AML-193 (cell line): ENCODE measurements at regions not wholly inside any gene's neighbourhood (a gene's known extent, or its start where the extent isn't known, plus 50 kb on each side); places are given as distances from the start of the nearest gene placed in this dataset.
A peak's percentile ranks its signal among the peaks of the same experiment; 100 is the strongest.

Experiments
- DNase-seq, 2 experiments: peaks; one replicate each; lab custom pipeline; 2025; lab: John Stamatoyannopoulos, UW

DNA sequence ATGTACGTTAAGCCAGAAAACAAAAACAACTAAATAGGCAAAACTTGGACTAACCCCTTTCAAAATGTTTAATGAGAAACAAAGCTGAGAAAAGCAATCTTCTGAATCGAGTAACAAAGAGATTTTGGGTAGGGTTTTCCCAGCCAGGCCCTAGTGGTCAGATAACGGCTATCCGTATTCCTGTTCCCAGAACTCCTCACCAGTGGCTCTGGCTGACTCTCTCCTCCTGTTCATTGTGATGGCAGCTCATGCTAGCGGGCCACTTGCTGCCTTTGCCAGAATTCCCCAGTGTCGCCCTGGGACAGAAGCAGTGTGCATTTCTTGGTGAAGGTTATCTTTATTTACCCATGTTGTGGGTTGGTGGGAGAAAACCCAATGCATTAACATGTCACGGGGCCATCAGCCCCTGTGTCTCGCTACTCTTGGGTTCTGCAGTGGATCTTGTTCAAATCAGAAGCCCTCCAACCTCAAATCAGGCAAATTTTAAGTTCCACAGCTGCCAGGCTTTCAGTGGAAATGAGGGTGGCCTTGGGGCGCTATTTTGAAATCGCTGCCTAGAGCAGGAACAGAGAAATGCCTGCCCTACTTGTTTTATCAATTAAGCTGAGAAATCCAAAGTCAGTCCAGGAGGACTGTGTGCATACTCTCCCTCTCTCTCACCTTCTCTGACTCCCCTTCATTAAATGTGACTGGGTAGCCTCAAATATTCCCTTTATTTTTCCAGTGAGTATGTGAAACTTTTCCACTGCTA is 164.5 kb upstream of the NPVF start:
- no peak for DNase-seq

DNA sequence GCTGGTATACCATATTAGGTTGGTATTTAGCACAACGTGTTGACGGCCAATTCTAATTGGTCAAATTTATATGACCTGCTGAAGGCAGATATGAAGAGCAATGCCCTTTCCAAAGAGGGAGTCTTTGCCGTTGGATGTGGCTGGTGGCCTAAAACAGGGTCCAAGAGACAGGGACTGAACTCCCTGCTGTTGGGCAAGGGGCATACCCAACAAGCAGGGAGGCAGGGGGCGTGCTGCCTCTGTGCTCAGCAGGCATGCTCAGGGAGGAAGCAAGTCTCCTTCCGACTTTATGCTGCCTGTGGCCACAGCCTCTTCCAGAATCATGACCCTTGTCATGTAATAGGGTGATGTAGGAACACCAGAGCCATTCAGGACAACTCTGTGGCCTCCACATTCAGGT is 167.7 kb upstream of the NPVF start:
- no peak for DNase-seq

DNA sequence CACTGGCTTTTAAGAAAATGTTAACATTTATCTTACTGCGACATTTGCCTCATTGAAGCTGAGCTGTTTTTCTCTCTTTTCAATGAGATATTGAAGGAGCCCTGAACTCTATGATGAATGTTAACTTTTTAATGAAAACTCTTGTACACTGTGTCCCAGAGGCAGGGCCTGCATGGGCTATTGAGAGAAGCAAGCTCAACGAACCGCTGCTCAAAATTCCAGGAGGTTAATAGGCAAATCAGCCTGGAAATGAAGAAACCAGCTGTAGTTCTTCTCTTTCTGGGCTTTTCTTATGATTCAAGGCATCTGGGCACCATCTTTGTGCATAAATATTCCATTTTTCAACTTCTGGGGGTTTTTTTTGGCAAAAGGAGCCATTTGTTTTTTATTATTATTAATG is 168.4 kb upstream of the NPVF start:
- no peak for DNase-seq

- no peak for DNase-seq
Observed at GRCh38 chr7:25398418-25398817, 170.1 kb upstream of the NPVF start.

- no peak for DNase-seq
Observed at GRCh38 chr7:25399000-25399750, 170.9 kb upstream of the NPVF start.

DNA sequence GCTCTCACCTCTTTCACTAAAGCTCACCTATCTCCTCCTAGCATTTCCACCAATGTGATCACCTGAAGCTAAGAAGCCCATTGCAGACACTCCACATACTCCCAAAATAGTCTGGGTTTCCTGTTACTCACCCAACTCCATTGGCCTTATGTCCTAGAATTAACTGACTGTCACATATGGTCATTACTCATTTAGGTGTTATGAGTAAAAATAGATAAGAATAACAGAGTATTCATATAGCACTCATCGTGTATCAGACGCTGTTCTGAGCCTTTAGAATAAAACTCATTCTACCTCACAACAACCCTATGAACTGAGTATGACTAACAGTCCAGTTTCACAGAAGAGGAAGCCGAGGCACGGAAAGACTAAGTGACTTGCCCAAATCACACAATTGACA is 174.2 kb upstream of the NPVF start:
- no peak for DNase-seq

DNA sequence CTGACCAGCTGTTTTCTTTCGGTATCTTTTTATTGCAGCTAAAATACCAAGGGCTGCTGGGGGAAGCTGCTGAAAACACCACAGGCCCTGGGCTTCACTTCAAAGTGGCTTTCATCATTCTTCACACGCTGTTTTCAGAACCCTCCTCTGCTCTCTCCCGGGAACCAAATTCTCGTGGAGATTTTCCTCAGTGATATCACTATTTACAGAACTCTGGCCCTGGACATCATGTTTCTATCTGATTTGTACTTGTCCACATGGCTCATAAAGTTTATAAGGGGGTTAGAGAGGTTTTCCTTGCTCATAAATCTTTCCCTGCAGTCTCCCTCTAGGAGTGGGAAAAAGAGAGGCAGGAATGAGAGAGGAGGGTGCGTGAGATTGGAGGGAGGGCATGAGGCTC is 177.4 kb upstream of the NPVF start:
- no peak for DNase-seq

- no peak for DNase-seq
Observed at GRCh38 chr7:25407053-25407452, 178.8 kb upstream of the NPVF start.

DNA sequence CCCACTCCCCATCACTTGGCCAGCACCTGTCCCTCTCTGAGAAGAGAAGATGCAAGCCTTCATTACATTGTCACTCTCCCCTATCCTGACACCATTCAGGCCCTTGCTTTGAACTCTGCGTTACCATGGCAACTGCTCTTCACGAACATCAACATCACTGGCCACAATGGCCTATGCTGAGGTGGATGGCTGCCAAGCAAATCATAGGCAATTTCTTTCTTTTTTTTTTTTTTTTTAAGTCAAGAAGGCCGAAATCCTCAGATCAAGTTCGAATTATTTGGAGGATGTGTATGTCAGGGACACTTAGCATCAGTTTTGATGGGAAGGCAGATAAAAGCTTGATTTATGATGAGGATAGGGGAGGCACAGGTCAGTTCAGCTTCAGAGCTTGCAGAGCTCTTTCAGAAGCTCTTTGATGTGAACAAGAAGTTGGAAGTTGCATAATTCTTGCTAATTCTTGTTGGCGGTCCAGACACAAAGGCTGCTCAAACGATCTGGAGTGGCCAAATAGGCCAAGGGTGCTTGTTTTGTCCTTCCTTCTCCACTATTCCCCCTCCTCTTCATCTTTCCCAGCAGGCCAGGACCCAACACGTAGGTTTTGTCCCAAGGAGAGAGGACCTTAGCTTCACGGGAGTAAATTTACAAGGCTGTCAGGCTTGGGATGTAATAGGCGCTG is 179.9 kb upstream of the NPVF start:
- no peak for DNase-seq

GRCh38 chr7:25408876-25409275 is 180.6 kb upstream of the NPVF start:
- no peak for DNase-seq

DNA sequence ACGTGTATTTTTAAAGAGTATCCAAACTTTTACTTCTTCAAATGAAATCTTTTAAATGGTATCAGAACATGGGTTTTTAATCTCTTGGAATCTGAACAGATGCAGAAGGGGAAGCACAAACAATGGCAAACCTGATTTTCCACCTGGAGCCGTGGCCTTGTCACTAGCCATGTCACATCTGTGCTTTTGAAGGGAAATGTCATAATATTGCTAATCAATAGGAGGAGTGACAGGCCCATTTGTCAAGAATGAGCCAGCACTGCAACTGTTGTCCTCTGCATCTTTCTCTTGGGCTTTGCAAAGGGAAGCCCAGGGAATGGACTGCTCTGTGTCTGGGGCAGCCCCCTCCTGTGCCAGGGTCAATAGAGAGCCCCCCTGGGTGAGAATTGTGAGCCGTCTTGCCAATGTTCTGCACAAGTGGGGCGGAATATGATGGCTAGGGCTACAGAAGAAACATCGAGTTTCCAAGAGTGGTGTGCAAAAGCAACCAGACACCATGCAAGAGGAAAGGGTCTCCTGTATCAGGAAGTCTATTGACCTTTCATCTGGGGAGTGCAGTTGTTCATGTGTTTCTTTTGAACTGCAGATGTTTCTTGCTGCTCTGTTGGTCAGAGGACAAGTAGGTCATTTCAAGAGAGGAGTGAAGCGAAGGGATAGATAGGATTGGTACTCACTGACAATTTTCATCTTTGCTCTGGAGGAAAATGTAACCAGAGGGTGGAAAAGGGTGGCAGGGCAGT is 181.8 kb upstream of the NPVF start:
- DNase-seq = no peak

DNA sequence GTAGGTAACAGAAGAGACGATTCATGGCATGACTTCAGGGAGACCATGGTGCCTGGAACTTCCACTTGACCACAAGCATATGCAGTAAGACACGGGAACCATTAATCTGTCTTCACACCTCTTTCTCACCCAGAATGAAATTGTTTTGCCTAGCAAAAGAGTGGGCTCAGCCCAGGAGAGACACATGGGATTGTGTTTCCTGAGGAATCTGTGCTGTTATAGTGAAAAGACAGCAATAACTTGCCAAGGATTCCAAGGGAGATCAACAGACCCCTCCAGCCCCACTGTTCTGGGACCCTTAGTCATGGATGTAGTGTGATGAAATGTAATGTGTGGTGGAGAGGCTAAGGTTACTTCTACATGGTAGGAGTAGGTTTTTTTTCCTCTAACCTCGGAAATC is 192.5 kb upstream of the NPVF start:
- DNase-seq = no peak

GRCh38 chr7:25424113-25424512 is 195.8 kb upstream of the NPVF start:
- no peak for DNase-seq

- DNase-seq = no peak
Observed at GRCh38 chr7:25424855-25425254, 196.6 kb upstream of the NPVF start.

DNA sequence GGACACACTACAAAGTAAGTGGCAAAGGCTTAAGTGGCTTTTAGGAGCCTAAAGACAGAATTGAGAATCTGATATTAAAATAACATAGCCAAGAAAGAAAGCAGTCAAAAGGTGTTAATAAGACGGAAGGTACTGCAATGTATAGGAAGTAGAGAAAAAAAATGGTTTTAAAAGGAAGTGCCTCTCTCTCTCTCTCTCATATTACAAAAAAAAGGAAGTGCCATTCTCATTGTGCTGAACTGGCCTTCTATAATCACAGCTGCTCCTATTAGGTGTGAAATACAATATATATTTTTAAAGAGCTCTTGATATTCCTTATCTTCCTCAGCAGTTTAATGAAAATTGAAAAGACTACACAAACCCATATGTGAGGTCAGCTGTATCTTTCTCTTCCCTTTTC is 199.4 kb upstream of the NPVF start:
- peak; percentile 35 to 51 for DNase-seq

- DNase-seq = no peak
Observed at GRCh38 chr7:25429731-25430130, 201.4 kb upstream of the NPVF start.

GRCh38 chr7:25430200-25430931 is 202.1 kb upstream of the NPVF start:
- DNase-seq = no peak

DNA sequence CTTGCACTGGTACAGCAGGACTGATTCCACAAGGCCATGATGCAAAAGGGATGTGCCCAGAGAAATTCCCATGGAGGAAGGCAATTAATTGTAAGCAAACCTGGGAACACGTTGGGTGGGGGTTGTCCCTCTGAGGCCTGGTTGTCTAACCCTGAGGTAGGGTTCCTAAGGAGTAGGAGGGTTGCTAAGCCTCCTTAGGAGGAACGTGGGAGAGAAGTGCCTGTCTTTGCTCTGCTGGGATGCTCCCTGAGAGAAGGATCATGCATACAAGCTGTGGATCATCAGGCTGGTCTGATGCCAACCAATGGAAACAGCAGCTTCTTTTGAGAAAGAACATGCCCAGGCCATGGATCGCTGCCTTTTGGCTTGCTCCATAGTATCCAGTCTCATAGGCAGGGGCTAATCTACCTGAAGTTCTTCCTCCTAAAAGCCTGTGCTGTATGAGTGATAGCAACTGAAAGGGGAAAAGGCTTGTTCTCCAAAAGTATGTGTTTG is 203.7 kb upstream of the NPVF start:
- no peak for DNase-seq

GRCh38 chr7:25432807-25433206 is 204.5 kb upstream of the NPVF start:
- DNase-seq = no peak

GRCh38 chr7:25436413-25436812 is 208.1 kb upstream of the NPVF start:
- DNase-seq = no peak

DNA sequence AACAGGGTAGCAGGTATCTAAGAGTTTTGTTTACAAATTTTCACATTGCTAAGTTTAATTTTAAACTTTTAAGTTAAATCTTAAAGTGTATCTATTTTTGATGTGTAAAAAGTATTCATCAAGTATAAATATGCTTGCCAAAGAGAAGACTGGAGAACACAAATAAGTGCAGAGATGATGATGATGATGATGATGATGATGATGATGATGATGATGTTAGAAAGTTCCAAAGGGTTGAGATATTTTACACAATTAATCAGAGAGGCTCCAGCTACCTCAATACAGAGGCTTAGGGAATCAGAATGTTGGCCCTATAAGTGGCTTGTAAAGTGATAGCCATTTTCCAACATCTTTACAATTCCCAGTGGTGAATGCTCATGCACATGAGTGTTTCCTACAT is 209.0 kb upstream of the NPVF start:
- no peak for DNase-seq

- DNase-seq = no peak
Observed at GRCh38 chr7:25444991-25445390, 216.7 kb upstream of the NPVF start.
